ENCODE measurements at regions not wholly inside any gene's neighbourhood (a gene's known extent, or its start where the extent isn't known, plus 50 kb on each side); places are given as distances from the start of the nearest gene placed in this dataset.
"Not testable (repeated sequence)": the region's sequence is repeated elsewhere in the genome, so short reads cannot be mapped to it uniquely, and the experiment has no call there.

GRCh38 chr6:55937261-55937947 is 62.0 kb upstream of the BMP5 start:
- no peak overlapping the region for H3K9ac ChIP-seq (ENCODE audit: low read depth in 1 of 2, low read length in 2 of 2)
- no peaks in the 10 kb centered on the region for H3K36me3 ChIP-seq (ENCODE audit: control insufficient read depth in 2 of 2, insufficient read depth in 2 of 2, low read length in 2 of 2)
- no peaks in the 10 kb centered on the region for H3K9me3 ChIP-seq (ENCODE audit: control insufficient read depth in 2 of 2, low read length in 2 of 2)
- no peak overlapping the region for H3K27ac ChIP-seq (ENCODE audit: low read depth in 2 of 2, low read length in 2 of 2)
- no peaks in the 10 kb centered on the region for H3K27me3 ChIP-seq (ENCODE audit: control insufficient read depth in 2 of 2, insufficient read depth in 2 of 2, low read length in 2 of 2)
- H3K4me1 ChIP-seq (ENCODE audit: control insufficient read depth in 2 of 2, insufficient read depth in 2 of 2, low read length in 2 of 2) = no peaks in the 10 kb centered on the region
- H3K4me3 ChIP-seq (ENCODE audit: low read length in 2 of 2) = no peak overlapping the region

GRCh38 chr6:55931101-55931500 is 55.7 kb upstream of the BMP5 start:
- H3K36me3 ChIP-seq (ENCODE audit: control insufficient read depth in 2 of 2, insufficient read depth in 2 of 2, low read length in 2 of 2) = no peaks in the 10 kb centered on the region
- H3K4me3 ChIP-seq (ENCODE audit: low read length in 2 of 2) = no peak overlapping the region
- no peaks in the 10 kb centered on the region for H3K4me1 ChIP-seq (ENCODE audit: control insufficient read depth in 2 of 2, insufficient read depth in 2 of 2, low read length in 2 of 2)
- no peak overlapping the region for H3K9ac ChIP-seq (ENCODE audit: low read depth in 1 of 2, low read length in 2 of 2)
- H3K27ac ChIP-seq (ENCODE audit: low read depth in 2 of 2, low read length in 2 of 2) = no peak overlapping the region
- no peaks in the 10 kb centered on the region for H3K27me3 ChIP-seq (ENCODE audit: control insufficient read depth in 2 of 2, insufficient read depth in 2 of 2, low read length in 2 of 2)
- H3K9me3 ChIP-seq (ENCODE audit: control insufficient read depth in 2 of 2, low read length in 2 of 2) = no peaks in the 10 kb centered on the region

- H3K9ac ChIP-seq (ENCODE audit: low read depth in 1 of 2, low read length in 2 of 2); H3K4me1 ChIP-seq (ENCODE audit: control insufficient read depth in 2 of 2, insufficient read depth in 2 of 2, low read length in 2 of 2); H3K27me3 ChIP-seq (ENCODE audit: control insufficient read depth in 2 of 2, insufficient read depth in 2 of 2, low read length in 2 of 2); H3K27ac ChIP-seq (ENCODE audit: low read depth in 2 of 2, low read length in 2 of 2); H3K4me3 ChIP-seq (ENCODE audit: low read length in 2 of 2); H3K9me3 ChIP-seq (ENCODE audit: control insufficient read depth in 2 of 2, low read length in 2 of 2); H3K36me3 ChIP-seq (ENCODE audit: control insufficient read depth in 2 of 2, insufficient read depth in 2 of 2, low read length in 2 of 2): not testable (repeated sequence)
Measured at GRCh38 chr6:55927713-55928112, 52.3 kb upstream of the BMP5 start.

- no peak overlapping the region for H3K9ac ChIP-seq (ENCODE audit: low read depth in 1 of 2, low read length in 2 of 2)
- H3K9me3 ChIP-seq (ENCODE audit: control insufficient read depth in 2 of 2, low read length in 2 of 2) = no peaks in the 10 kb centered on the region
- H3K27me3 ChIP-seq (ENCODE audit: control insufficient read depth in 2 of 2, insufficient read depth in 2 of 2, low read length in 2 of 2) = no peaks in the 10 kb centered on the region
- H3K27ac ChIP-seq (ENCODE audit: low read depth in 2 of 2, low read length in 2 of 2) = no peak overlapping the region
- no peaks in the 10 kb centered on the region for H3K36me3 ChIP-seq (ENCODE audit: control insufficient read depth in 2 of 2, insufficient read depth in 2 of 2, low read length in 2 of 2)
- H3K4me1 ChIP-seq (ENCODE audit: control insufficient read depth in 2 of 2, insufficient read depth in 2 of 2, low read length in 2 of 2) = no peaks in the 10 kb centered on the region
- H3K4me3 ChIP-seq (ENCODE audit: low read length in 2 of 2) = no peak overlapping the region
Measured at GRCh38 chr6:55925292-55925691, 49.9 kb upstream of the BMP5 start.
